Left lung (tissue), 4 donors: ENCODE measurements at regions not wholly inside any gene's neighbourhood (a gene's known extent, or its start where the extent isn't known, plus 50 kb on each side); places are given as distances from the start of the nearest gene placed in this dataset.

Experiments used
- ATAC-seq: fragments of 200-7000 bp; cut with Tn5 transposase; one replicate; pipeline ENCODE4 v1.9.1; 2020; ENCODE audit warnings: moderate library complexity
- DNase-seq, 4 donors: peaks; one replicate each; pipeline ENCODE4 v3.0.0-alpha.2; 2013 to 2020
- H3K27ac ChIP-seq, 2 donors: fragments of 200-600 bp; sonication (generic) in 1 of 2; one replicate each; pipeline versions ENCODE4 v1.5.0 to v1.8.0; 2020 to 2021
- H3K27me3 ChIP-seq, 2 donors: fragments of 200-600 bp; sonication (generic) in 1 of 2; one replicate each; pipeline versions ENCODE4 v1.5.0 to v1.8.0; 2020 to 2021
- H3K36me3 ChIP-seq, 2 donors: fragments of 200-600 bp; sonication (generic) in 1 of 2; one replicate each; pipeline versions ENCODE4 v1.5.0 to v1.8.0; 2020 to 2021
- H3K4me1 ChIP-seq, 2 donors: fragments of 200-600 bp; one replicate each; pipeline ENCODE4 v1.8.0; 2021
- H3K4me3 ChIP-seq, 2 donors: fragments of 200-600 bp; sonication (generic) in 1 of 2; one replicate each; pipeline versions ENCODE4 v1.5.0 to v1.8.0; 2020 to 2021; ENCODE audit warnings: mild to moderate bottlenecking in 1 of 2
- H3K9me3 ChIP-seq, 2 donors: fragments of 200-600 bp; sonication (generic) in 1 of 2; one replicate each; pipeline versions ENCODE4 v1.5.0 to v1.8.0; 2020 to 2021
- CTCF ChIP-seq, 2 donors: fragments of 200-600 bp; sonication (generic) in 1 of 2; IDR thresholded peaks; one replicate each; pipeline versions ENCODE4 v1.5.0 to v1.8.0; 2021; ENCODE audit warnings: antibody characterized with exemption in 2 of 2
- intact Hi-C, 2 donors: fragments of 100-400 bp; cut with DNase I; formaldehyde crosslinking; loops; one replicate each; pipeline versions ENCODE4 v1.11.2 to v1.14.2; 2022
- donor health status: DM: no; HTN: yes; CAD: no.
- donor health status: DM: no; HTN: no; CAD: no.

GRCh38 chr4:169914866-169915265, 111.3 kb downstream of the MFAP3L start:
- Histone ChIP-seq H3K27me3 (no peaks in the 10 kb centered on the region), H3K36me3 (no peaks in the 10 kb centered on the region), H3K4me1 (no peaks in the 10 kb centered on the region), H3K9me3 (peaks cover 0 to 15% of the 10 kb centered on the region in 2 donors), H3K4me3 (no peak overlapping the region), H3K27ac (no peak overlapping the region)
- intact Hi-C loops, result no loop called here
- no peak for DNase-seq
- TF ChIP-seq CTCF (IDR thresholded peaks at IDR 0.05), result no peak
- no peak for ATAC-seq

- no peak overlapping the region for H3K4me3 ChIP-seq
- no peak overlapping the region for H3K27ac ChIP-seq
- no peak for DNase-seq
- no peak for TF ChIP-seq CTCF (IDR thresholded peaks at IDR 0.05)
- H3K36me3 ChIP-seq, result no peaks in the 10 kb centered on the region
- H3K27me3 ChIP-seq, result no peaks in the 10 kb centered on the region
- H3K9me3 ChIP-seq, result peaks cover 0 to 15% of the 10 kb centered on the region in 2 donors
- intact Hi-C loops, result no loop called here
- ATAC-seq, result no peak
- no peaks in the 10 kb centered on the region for H3K4me1 ChIP-seq
Observed at GRCh38 chr4:169912996-169913395, 113.2 kb downstream of the MFAP3L start.

GRCh38 chr4:169909897-169910296, 116.3 kb downstream of the MFAP3L start:
- no peak for ATAC-seq
- Histone ChIP-seq H3K4me3 (no peak overlapping the region), H3K4me1 (no peaks in the 10 kb centered on the region), H3K27ac (no peak overlapping the region), H3K9me3 (no peaks in the 10 kb centered on the region), H3K27me3 (no peaks in the 10 kb centered on the region), H3K36me3 (no peaks in the 10 kb centered on the region)
- no peak for TF ChIP-seq CTCF (IDR thresholded peaks at IDR 0.05)
- no peak for DNase-seq
- intact Hi-C loops, result no loop called here

- intact Hi-C loops, result no loop called here
- H3K27me3 ChIP-seq, result no peaks in the 10 kb centered on the region
- no peak for TF ChIP-seq CTCF (IDR thresholded peaks at IDR 0.05)
Observed at GRCh38 chr4:169909479-169909878, 116.7 kb downstream of the MFAP3L start.

GRCh38 chr4:169907705-169908104, 118.5 kb downstream of the MFAP3L start:
- no peak for TF ChIP-seq CTCF (IDR thresholded peaks at IDR 0.05)

More at GRCh38 chr4:169909479-169909878, 116.7 kb downstream of the MFAP3L start:
- Histone ChIP-seq H3K36me3 (no peaks in the 10 kb centered on the region), H3K4me1 (no peaks in the 10 kb centered on the region), H3K4me3 (no peak overlapping the region), H3K9me3 (no peaks in the 10 kb centered on the region), H3K27ac (no peak overlapping the region)
- DNase-seq, result no peak
- ATAC-seq, result no peak

More at GRCh38 chr4:169907705-169908104, 118.5 kb downstream of the MFAP3L start:
- Histone ChIP-seq H3K27ac (no peak overlapping the region), H3K36me3 (no peaks in the 10 kb centered on the region), H3K4me3 (no peak overlapping the region), H3K27me3 (no peaks in the 10 kb centered on the region), H3K9me3 (no peaks in the 10 kb centered on the region), H3K4me1 (no peaks in the 10 kb centered on the region)
- intact Hi-C loops, result no loop called here
- ATAC-seq (no peak), DNase-seq (no peak)
